CD4-positive, alpha-beta T cell treated with Interferon alpha-2 for 1 hour (primary cell): ENCODE measurements at regions not wholly inside any gene's neighbourhood (a gene's known extent, or its start where the extent isn't known, plus 50 kb on each side); places are given as distances from the start of the nearest gene placed in this dataset.

Experiments used
- DNase-seq, 2 donors: peaks; one replicate each; pipeline ENCODE4 v3.0.0-alpha.2; 2020 to 2022

GRCh38 chr4:58935332-58935731, 1825.1 kb upstream of the IGFBP7 start:
- no peak for DNase-seq

DNA sequence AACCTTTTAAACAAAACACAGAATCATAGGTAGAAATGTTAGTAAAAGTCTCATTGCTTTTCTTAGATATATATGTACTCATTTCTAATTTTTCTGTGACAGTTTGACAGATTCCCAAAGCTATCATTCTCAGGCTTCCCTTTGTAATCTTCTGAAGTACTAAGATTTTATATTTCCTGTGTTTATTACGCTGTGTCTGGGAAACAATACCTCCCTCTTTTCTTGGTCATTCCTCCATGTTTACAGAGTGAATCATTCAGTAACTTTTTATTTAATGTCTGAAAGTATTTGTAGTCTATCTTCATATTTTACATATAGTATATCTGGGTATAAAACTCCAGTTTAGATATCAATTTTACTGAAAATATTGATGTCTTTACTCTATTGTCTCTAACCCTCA, 1826.3 kb upstream of the IGFBP7 start:
- DNase-seq, result no peak

DNA sequence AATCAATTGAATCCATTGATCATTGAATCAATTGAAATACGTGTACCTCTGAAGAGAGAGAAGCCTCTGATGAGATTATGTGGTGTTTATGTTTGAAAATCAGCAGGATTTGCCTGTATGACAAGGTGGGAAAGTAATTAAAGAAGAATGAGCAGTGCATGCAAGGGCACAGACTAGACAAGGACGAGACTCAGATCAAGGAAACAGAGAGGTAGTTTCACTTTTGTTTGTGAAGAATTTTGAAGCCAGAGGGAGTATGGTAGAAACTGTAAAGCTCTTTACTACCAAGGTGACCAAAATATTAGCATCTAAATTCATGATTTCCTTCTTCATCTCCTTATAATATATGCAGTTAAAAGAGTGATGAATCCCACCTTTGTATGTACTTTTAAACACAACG, 1830.0 kb upstream of the IGFBP7 start:
- DNase-seq, result no peak

- no peak for DNase-seq
Measured at GRCh38 chr4:58941286-58941685, 1831.1 kb upstream of the IGFBP7 start.

- DNase-seq, result no peak
Measured at GRCh38 chr4:58953575-58953974, 1843.4 kb upstream of the IGFBP7 start.

DNA sequence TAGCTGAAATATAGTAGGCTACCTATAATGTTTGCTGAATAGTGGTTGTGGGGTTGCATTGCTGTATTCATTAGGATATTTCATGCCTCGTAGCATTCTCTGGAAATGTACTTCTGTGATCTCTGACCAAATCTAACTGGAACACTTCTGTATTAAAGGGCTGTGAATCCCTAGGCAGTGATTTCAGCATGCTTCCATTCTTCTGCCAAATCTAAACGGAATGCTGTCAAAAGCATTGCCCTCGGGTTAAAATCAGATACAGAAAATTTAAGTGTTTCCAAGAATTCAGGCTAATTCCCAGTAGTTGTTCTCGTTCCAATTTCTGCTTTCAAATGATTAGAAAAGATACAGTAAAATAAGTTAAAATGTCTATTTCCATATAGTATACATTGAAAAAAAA, 1847.5 kb upstream of the IGFBP7 start:
- no peak for DNase-seq

DNA sequence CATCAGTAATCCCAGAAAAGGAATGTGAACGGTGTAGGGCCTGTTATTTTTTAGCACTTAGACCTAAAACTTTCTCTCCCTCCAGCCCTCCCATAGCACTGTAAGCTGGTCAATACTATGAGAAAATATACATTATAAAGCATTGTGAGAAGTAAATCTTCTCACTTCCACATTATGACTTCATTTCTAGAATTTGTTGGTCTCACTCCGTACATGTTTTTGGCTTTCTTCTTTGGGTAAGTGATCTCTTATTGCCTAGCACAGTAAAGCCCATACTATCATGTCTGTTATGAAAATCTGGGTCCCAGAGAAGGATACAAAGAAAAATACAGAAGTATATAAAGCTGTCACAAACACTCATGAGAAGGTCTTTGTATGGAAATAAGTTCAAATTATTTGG, 1851.1 kb upstream of the IGFBP7 start:
- DNase-seq, result no peak

DNA sequence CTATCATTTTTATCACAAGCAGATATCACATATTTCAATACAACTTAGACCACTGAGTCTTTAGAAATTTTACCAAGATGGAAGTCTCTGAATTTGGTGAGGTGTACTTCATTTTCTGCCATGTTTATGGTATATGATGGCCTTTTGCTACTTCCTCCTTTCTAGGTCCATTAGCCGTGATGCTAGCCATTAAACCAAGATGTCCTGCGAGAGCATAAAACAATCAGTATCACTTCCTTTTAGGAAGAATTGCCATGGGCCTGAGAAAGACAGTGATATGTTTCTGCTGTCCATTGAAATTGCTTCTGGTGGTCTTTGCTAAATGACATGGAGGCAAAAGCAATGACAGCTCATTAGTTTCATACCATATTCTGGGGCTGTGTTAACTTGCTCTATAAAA, 1851.7 kb upstream of the IGFBP7 start:
- no peak for DNase-seq

- DNase-seq, result no peak
Measured at GRCh38 chr4:58962424-58962823, 1852.2 kb upstream of the IGFBP7 start.

DNA sequence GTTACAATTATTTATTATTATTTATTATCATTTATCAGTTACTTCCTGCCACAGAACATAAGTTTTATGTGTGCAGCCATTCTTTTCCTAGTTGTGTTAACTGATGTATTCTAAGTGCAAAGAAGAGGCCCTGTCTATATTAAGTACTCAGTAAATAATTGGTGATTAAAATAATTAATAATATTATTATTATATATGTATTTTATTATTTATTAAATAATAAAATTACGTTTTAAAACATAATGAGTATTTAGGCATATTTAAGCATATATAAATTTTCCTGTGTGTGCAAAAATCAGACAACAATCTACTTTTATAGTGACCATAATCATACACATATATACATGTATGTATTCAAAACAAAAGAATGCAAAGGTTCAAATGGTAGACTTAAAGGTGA, 1871.6 kb upstream of the IGFBP7 start:
- DNase-seq, result no peak

GRCh38 chr4:58983887-58984286, 1873.7 kb upstream of the IGFBP7 start:
- no peak for DNase-seq

DNA sequence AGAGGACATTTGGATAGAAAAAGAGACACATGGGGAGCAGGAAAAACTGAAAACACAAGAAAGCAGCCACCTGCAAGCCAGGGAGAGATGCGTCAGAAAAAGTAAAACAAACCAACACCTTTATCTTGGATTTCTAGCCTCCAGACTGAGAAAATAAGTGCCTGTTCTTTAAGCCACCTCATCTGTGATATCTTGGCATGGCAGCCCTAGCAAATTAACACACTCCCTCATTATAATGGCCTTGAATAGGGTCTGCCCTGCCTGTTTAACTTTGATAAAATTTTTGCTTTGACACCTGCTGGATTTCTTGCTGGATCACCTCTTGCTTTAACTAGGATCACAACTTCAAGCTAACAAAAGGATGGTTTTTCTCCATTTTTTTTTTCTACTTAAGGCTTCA, 1892.0 kb upstream of the IGFBP7 start:
- DNase-seq, result no peak

DNA sequence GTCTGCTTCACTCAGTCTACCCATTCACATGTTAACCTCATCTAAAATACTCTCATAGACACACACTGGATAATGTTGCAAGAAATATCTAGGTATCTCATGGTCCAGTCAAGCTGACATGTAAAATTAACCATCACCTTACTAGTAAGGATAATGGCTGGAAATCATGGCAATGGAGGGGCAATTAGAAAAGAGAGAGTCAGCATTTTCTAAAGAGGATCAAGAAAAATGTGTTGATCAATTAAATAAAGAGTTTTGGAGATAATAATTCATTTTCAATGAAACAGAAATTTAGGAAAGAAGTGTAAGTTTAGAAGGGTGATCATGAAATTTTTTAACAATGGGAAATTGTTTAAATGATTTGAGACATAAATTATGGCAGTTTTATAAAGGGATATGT, 1914.1 kb upstream of the IGFBP7 start:
- DNase-seq, result no peak

GRCh38 chr4:59037812-59038211, 1927.6 kb upstream of the IGFBP7 start:
- DNase-seq, result no peak

- no peak for DNase-seq
Measured at GRCh38 chr4:59039046-59039445, 1928.9 kb upstream of the IGFBP7 start.

DNA sequence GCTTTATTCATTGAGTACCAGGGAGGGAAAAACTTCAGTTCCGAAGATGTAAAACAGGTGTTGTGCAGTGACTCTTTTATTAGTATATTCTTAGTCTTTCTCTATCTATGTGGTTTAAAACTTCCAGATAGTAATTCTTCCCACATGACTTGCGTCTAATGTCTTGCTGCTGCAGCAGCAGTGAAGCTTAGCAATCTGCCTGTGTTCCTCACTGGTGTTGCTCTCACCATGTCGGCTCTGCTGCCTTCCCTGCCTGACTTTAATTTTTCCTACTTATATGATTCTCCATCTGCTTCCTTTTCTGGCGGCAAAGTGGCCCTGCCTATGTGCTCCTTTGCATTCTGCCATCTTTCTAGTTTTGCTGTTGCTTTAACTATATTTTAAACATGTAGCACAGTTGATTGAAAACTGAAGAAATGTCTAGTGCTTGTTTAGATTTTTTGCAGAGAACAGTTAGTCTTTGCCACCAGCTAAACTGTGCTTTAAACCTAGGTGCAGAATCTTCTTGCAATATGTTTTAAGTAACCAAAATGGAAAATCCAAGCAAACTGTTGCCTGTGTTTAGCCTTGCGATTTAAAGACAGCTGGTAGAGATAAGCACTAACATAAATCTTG, 1934.2 kb upstream of the IGFBP7 start:
- DNase-seq, result no peak

- no peak for DNase-seq
Measured at GRCh38 chr4:59054086-59054485, 1943.9 kb upstream of the IGFBP7 start.

- DNase-seq, result no peak
Measured at GRCh38 chr4:59057804-59058203, 1947.6 kb upstream of the IGFBP7 start.

DNA sequence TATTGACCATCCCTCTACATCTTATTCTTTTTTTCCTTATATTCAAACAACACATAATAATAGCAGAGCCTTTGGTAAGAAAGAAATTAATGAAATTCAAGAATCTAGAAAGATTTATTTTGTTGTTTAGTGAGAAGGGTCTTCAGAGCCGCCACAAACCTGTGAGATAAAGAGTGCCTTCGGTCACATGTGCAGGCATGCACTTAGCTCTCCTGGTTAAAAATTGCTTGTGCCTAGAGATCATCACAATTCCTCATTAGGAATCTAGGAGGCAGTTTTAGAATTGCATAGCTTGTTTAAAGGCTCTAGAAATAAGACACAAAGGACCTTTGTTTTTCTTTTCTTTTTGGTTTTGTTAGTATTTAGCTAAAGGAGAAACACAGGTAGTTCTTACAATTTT, 1948.4 kb upstream of the IGFBP7 start:
- no peak for DNase-seq

DNA sequence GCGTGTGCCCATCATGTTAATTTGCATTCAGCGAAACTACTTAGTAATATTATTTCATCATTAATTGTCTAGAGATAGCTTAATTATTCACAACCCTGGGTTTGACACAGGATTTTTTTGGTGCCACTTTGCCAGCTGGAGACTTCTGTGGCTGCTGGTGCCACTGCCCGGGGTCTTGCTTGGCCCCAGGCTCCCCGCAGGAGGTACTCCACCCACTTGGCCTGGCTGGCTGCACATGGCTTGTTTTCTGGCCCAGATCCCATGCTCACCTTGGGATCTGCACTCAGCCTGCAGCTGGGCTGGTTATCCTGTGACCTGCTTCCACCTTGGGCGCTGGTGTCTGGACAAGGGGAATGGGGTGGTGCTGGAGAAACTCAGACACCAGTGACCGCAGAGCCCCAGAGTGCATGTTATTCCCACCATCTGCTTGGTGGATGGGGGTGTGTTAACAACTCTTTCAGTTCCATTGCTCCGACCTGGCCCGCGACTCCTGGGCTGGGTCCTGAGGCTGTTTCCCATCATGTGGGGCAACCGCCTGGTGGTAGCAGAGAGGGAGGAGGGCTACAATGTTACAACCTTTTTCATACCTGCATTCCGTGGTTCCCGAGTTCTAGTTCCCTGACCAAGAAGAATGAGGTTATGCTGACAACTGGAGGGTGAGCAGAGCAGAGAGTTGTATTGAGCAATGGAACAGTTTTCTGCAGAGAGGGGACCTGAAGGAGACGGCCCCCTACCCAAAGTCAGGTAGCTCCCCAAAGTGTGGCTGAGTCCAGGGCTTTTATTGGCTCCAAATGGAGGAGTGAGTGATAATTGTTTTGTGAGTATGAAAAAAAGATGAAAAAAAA, 1950.0 kb upstream of the IGFBP7 start:
- no peak for DNase-seq

DNA sequence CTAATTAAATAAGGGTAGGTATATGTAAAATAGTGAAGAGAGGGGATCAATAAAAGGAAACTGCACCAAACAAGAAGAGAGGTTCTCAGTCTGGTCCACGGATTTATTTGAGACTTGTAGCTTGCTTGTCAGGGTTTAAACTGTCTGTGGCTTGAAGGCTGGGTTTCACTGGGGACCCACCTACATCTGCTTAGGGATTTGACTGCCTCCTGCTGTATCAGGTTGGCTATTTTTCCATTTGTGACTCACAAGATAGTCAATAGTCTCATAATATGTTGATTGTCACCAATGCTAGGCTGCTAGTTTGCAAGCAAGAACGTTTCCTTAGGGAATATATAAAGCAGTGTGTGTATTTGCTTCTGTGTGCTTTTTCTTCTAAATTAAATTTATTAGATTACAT, 1950.7 kb upstream of the IGFBP7 start:
- no peak for DNase-seq

- DNase-seq, result no peak
Measured at GRCh38 chr4:59063015-59063720, 1953.0 kb upstream of the IGFBP7 start.

GRCh38 chr4:59068722-59069418, 1958.7 kb upstream of the IGFBP7 start:
- DNase-seq, result no peak

GRCh38 chr4:59086410-59086809, 1976.2 kb upstream of the IGFBP7 start:
- no peak for DNase-seq
